HepG2 (cell line): ENCODE measurements at regions not wholly inside any gene's neighbourhood (a gene's known extent, or its start where the extent isn't known, plus 50 kb on each side); places are given as distances from the start of the nearest gene placed in this dataset.

Experiments
- POLR2AphosphoS5 ChIP-seq: IDR thresholded peaks from 2 replicates; pipeline ENCODE4 v1.6.1; 2012; ENCODE audit warnings: low read depth, low read length
- TGIF2 ChIP-seq: IDR thresholded peaks from 2 replicates; pipeline ENCODE4 v1.6.1; 2016; ENCODE audit warnings: control low read depth, missing compliant biosample characterization
- ZNF567 ChIP-seq: sonication (generic); formaldehyde crosslinking; IDR thresholded peaks from 2 replicates; pipeline ENCODE4 v1.8.1; 2023; ENCODE audit warnings: mild to moderate bottlenecking, missing genetic modification reagents, borderline replicate concordance
- TF ChIP-seq, protein P1 (sequence below): sonication (generic); formaldehyde crosslinking; conservative IDR thresholded peaks from 2 replicates; pipeline ENCODE4 v1.4.0; 2020; ENCODE audit warnings: missing genetic modification reagents

DNA sequence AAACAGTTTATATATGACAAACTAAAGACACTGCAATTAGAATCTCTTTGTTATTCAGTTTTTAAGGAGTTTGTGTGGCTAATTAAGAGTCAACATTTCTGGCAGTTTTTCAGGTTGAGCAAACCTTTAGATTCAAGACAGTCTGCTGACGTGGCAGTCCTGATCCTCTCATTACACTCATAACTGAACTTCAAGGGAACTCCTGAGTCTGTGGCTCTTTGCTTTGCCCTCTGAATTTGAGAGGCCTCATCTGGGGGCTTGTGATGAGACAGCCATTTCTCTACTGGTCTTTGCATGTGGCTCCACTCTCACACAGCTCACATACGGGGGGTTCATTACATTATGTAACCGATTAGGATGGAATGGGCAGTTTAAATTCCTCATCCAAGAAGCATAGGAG is 182.9 kb upstream of the MEF2C start:
- no peak for TF ChIP-seq ZNF567 (CRISPR knock-in tag)
- no peak for TF ChIP-seq TGIF2 (CRISPR knock-in tag)
- TF ChIP-seq POLR2AphosphoS5: no peak
- TF ChIP-seq, protein P1, sequence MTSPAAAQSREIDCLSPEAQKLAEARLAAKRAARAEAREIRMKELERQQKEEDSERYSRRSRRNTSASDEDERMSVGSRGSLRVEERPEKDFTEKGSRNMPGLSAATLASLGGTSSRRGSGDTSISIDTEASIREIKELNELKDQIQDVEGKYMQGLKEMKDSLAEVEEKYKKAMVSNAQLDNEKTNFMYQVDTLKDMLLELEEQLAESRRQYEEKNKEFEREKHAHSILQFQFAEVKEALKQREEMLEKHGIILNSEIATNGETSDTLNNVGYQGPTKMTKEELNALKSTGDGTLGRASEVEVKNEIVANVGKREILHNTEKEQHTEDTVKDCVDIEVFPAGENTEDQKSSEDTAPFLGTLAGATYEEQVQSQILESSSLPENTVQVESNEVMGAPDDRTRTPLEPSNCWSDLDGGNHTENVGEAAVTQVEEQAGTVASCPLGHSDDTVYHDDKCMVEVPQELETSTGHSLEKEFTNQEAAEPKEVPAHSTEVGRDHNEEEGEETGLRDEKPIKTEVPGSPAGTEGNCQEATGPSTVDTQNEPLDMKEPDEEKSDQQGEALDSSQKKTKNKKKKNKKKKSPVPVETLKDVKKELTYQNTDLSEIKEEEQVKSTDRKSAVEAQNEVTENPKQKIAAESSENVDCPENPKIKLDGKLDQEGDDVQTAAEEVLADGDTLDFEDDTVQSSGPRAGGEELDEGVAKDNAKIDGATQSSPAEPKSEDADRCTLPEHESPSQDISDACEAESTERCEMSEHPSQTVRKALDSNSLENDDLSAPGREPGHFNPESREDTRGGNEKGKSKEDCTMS (CRISPR knock-in tag): no peak
